NT2/D1 (cell line): ENCODE measurements at regions not wholly inside any gene's neighbourhood (a gene's known extent, or its start where the extent isn't known, plus 50 kb on each side); places are given as distances from the start of the nearest gene placed in this dataset.

Experiments
- SUZ12 ChIP-seq: IDR thresholded peaks from 2 replicates; pipeline ENCODE4 v1.6.1; 2011; ENCODE audit not compliant: insufficient read length, insufficient read depth; ENCODE audit errors: extremely low read depth
- YY1 ChIP-seq: IDR thresholded peaks from 2 replicates; pipeline ENCODE4 v1.6.1; 2011; ENCODE audit not compliant: insufficient read length, insufficient read depth
- ZNF274 ChIP-seq: IDR thresholded peaks from 2 replicates; pipeline ENCODE4 v1.6.1; 2011; ENCODE audit warnings: mild to moderate bottlenecking, low read depth, low read length

- TF ChIP-seq ZNF274 (no peak), YY1 (no peak), SUZ12 (no peak)
These were observed 1799.8 kb upstream of the ADGRL3 start for GRCh38 chr4:59400334-59400733.
